HG03571 (cell line): ENCODE measurements at regions not wholly inside any gene's neighbourhood (a gene's known extent, or its start where the extent isn't known, plus 50 kb on each side); places are given as distances from the start of the nearest gene placed in this dataset.

Experiments used
- ATAC-seq: cut with Tn5 transposase; IDR thresholded peaks from one replicate; pipeline ENCODE4 v1.9.1; 2021; ENCODE audit not compliant: unreplicated experiment

GRCh38 chr4:156656896-156657295 lies 314.7 kb downstream of the PDGFC start:
- ATAC-seq, result no peak

- no peak for ATAC-seq
Observed at GRCh38 chr4:156654410-156654809, 317.2 kb downstream of the PDGFC start.

GRCh38 chr4:156643826-156644225 lies 327.8 kb downstream of the PDGFC start:
- ATAC-seq, result no peak

GRCh38 chr4:156642161-156642560 lies 329.4 kb downstream of the PDGFC start:
- no peak for ATAC-seq

- ATAC-seq, result no peak
Observed at GRCh38 chr4:156638925-156639605, 332.5 kb downstream of the PDGFC start.

- ATAC-seq, result no peak
Observed at GRCh38 chr4:156638334-156638733, 333.3 kb downstream of the PDGFC start.

- no peak for ATAC-seq
Observed at GRCh38 chr4:156636381-156636780, 335.2 kb downstream of the PDGFC start.

- ATAC-seq, result no peak
Observed at GRCh38 chr4:156635051-156635450, 336.5 kb downstream of the PDGFC start.

GRCh38 chr4:156634612-156635011 lies 337.0 kb downstream of the PDGFC start:
- no peak for ATAC-seq

GRCh38 chr4:156633847-156634246 lies 337.8 kb downstream of the PDGFC start:
- ATAC-seq, result no peak

GRCh38 chr4:156628858-156629257 lies 342.7 kb downstream of the PDGFC start:
- no peak for ATAC-seq

GRCh38 chr4:156623376-156623775 lies 348.2 kb downstream of the PDGFC start:
- no peak for ATAC-seq

GRCh38 chr4:156620786-156621185 lies 350.8 kb downstream of the PDGFC start:
- ATAC-seq, result no peak

- no peak for ATAC-seq
Observed at GRCh38 chr4:156619154-156619934, 352.3 kb downstream of the PDGFC start.

- ATAC-seq, result no peak
Observed at GRCh38 chr4:156615066-156615531, 356.5 kb downstream of the PDGFC start.

GRCh38 chr4:156614536-156614935 lies 357.1 kb downstream of the PDGFC start:
- ATAC-seq, result no peak

GRCh38 chr4:156609421-156609820 lies 362.2 kb downstream of the PDGFC start:
- no peak for ATAC-seq

- ATAC-seq, result no peak
Observed at GRCh38 chr4:156608651-156609050, 362.9 kb downstream of the PDGFC start.

- no peak for ATAC-seq
Observed at GRCh38 chr4:156607478-156607857, 364.1 kb downstream of the PDGFC start.

- no peak for ATAC-seq
Observed at GRCh38 chr4:156606554-156607477, 364.8 kb downstream of the PDGFC start.

GRCh38 chr4:156598138-156598681 lies 373.4 kb downstream of the PDGFC start:
- ATAC-seq, result no peak
